SU-DHL-6 (cell line): ENCODE measurements at regions not wholly inside any gene's neighbourhood (a gene's known extent, or its start where the extent isn't known, plus 50 kb on each side); places are given as distances from the start of the nearest gene placed in this dataset.

Experiments used
- H2AFZ ChIP-seq: fragments of 200-600 bp; sonication (generic); 2 replicates; pipeline ENCODE4 v1.6.1; 2014; ENCODE audit warnings: low read depth, mild to moderate bottlenecking, moderate library complexity, mixed read lengths, antibody characterized with exemption, low read length; ENCODE audit not compliant: severe bottlenecking
- H3F3A ChIP-seq: fragments of 200-600 bp; shearing (Covaris generic); 2 replicates; pipeline ENCODE4 v1.6.0; 2016; ENCODE audit warnings: antibody characterized with exemption, mild to moderate bottlenecking; ENCODE audit not compliant: insufficient read depth
- H3K27ac ChIP-seq: fragments of 200-600 bp; sonication (generic); 2 replicates; pipeline ENCODE4 v1.5.1; 2016; ENCODE audit warnings: low read depth, mild to moderate bottlenecking, low read length, moderate library complexity, mixed read lengths
- H3K27me3 ChIP-seq: fragments of 200-600 bp; sonication (generic), shearing (Covaris generic); 2 replicates; pipeline ENCODE4 v1.6.0; 2014; ENCODE audit warnings: mild to moderate bottlenecking, low read length
- H3K36me3 ChIP-seq: fragments of 200-600 bp; sonication (generic); 2 replicates; pipeline ENCODE4 v1.6.1; 2014; ENCODE audit warnings: mild to moderate bottlenecking, low read length, mixed read lengths
- H3K4me2 ChIP-seq: fragments of 300-600, 200-600 bp; shearing (Covaris generic), sonication (generic); 2 replicates; pipeline ENCODE4 v1.6.0; 2014; ENCODE audit warnings: low read length, low read depth, mild to moderate bottlenecking; ENCODE audit not compliant: poor library complexity, severe bottlenecking
- H3K4me3 ChIP-seq: fragments of 200-600 bp; sonication (generic); 2 replicates; pipeline ENCODE4 v1.5.1; 2014; ENCODE audit warnings: antibody characterized with exemption, low read length, mild to moderate bottlenecking, mixed read lengths; ENCODE audit not compliant: insufficient read depth, poor library complexity, severe bottlenecking
- H3K79me2 ChIP-seq: fragments of 200-600 bp; sonication (generic); 2 replicates; pipeline ENCODE4 v1.6.1; 2014; ENCODE audit warnings: mild to moderate bottlenecking, low read length, moderate library complexity; ENCODE audit not compliant: insufficient read depth
- H3K9ac ChIP-seq: fragments of 200-600 bp; sonication (generic); 2 replicates; pipeline ENCODE4 v1.7.0; 2014; ENCODE audit warnings: mild to moderate bottlenecking, low read length
- H3K9me2 ChIP-seq: fragments of 200-600 bp; sonication (generic); replicated peaks from 2 replicates; pipeline ENCODE4 v1.6.1; 2014; ENCODE audit warnings: low read length; ENCODE audit not compliant: insufficient read depth
- H3K9me3 ChIP-seq: fragments of 200-600 bp; sonication (generic); 2 replicates; pipeline ENCODE4 v1.6.1; 2014; ENCODE audit warnings: low read length, mixed read lengths; ENCODE audit not compliant: insufficient read depth
- H4K20me1 ChIP-seq: fragments of 200-600 bp; sonication (generic); 2 replicates; pipeline ENCODE4 v1.6.1; 2014; ENCODE audit warnings: low read depth, mild to moderate bottlenecking, antibody characterized with exemption, low read length, moderate library complexity, mixed read lengths
- CTCF ChIP-seq: fragments of 200-600 bp; sonication (generic); IDR thresholded peaks from one replicate; pipeline ENCODE4 v1.5.1; 2017; ENCODE audit warnings: antibody characterized with exemption, mild to moderate bottlenecking, low read length, moderate library complexity; ENCODE audit not compliant: insufficient read depth, poor library complexity, severe bottlenecking
- EZH2phosphoT487 ChIP-seq: fragments of 200-600 bp; sonication (generic), shearing (Covaris generic); conservative IDR thresholded peaks from 2 replicates; pipeline ENCODE4 v1.6.1; 2018; ENCODE audit warnings: mild to moderate bottlenecking, antibody characterized with exemption, low read length, moderate library complexity, mixed read lengths

GRCh38 chr3:118186051-118186450 lies 848.6 kb downstream of the IGSF11 start:
- H4K20me1 ChIP-seq, result no peaks in the 10 kb centered on the region
- no peaks in the 10 kb centered on the region for H3F3A ChIP-seq
- no peak overlapping the region for H3K9ac ChIP-seq
- no peaks in the 10 kb centered on the region for H3K36me3 ChIP-seq
- H3K27me3 ChIP-seq, result no peaks in the 10 kb centered on the region
- no peak overlapping the region for H3K4me3 ChIP-seq
- no peaks in the 10 kb centered on the region for H3K9me3 ChIP-seq
- no peaks in the 10 kb centered on the region for H3K79me2 ChIP-seq
- H3K9me2 ChIP-seq, result no peaks in the 10 kb centered on the region
- H3K4me2 ChIP-seq, result no peak overlapping the region
- H3K27ac ChIP-seq, result no peak overlapping the region
- H2AFZ ChIP-seq, result no peak overlapping the region
- TF ChIP-seq CTCF, result no peak
- TF ChIP-seq EZH2phosphoT487, result no peak

- Histone ChIP-seq H3K9me2 (no peaks in the 10 kb centered on the region), H3K4me3 (no peak overlapping the region), H3K27ac (no peak overlapping the region), H3K27me3 (no peaks in the 10 kb centered on the region), H4K20me1 (no peaks in the 10 kb centered on the region), H3K9me3 (no peaks in the 10 kb centered on the region), H3K36me3 (no peaks in the 10 kb centered on the region), H3K79me2 (no peaks in the 10 kb centered on the region), H3K9ac (no peak overlapping the region), H3K4me2 (no peak overlapping the region), H2AFZ (no peak overlapping the region), H3F3A (no peaks in the 10 kb centered on the region)
- no peak for TF ChIP-seq EZH2phosphoT487
- TF ChIP-seq CTCF, result no peak
Observed at GRCh38 chr3:118187221-118187620, 847.4 kb downstream of the IGSF11 start.

- Histone ChIP-seq H3K9ac (no peak overlapping the region), H3K36me3 (no peaks in the 10 kb centered on the region)
Observed at GRCh38 chr3:118196183-118196582, 838.5 kb downstream of the IGSF11 start.

More at GRCh38 chr3:118196183-118196582, 838.5 kb downstream of the IGSF11 start:
- H3K4me2 ChIP-seq, result no peak overlapping the region
- H3K79me2 ChIP-seq, result no peaks in the 10 kb centered on the region
- no peaks in the 10 kb centered on the region for H3K27me3 ChIP-seq
- no peaks in the 10 kb centered on the region for H3F3A ChIP-seq
- no peak overlapping the region for H2AFZ ChIP-seq
- no peaks in the 10 kb centered on the region for H4K20me1 ChIP-seq
- TF ChIP-seq CTCF (no peak), EZH2phosphoT487 (no peak)
- H3K27ac ChIP-seq, result no peak overlapping the region
- H3K4me3 ChIP-seq, result no peak overlapping the region
- no peaks in the 10 kb centered on the region for H3K9me2 ChIP-seq
- no peaks in the 10 kb centered on the region for H3K9me3 ChIP-seq
